ENCODE measurements at regions not wholly inside any gene's neighbourhood (a gene's known extent, or its start where the extent isn't known, plus 50 kb on each side); places are given as distances from the start of the nearest gene placed in this dataset.

- TF ChIP-seq EP300 (IDR thresholded peaks at IDR 0.05; ENCODE audit: borderline replicate concordance in 1 of 2, low read depth in 1 of 2, low read length in 1 of 2) (no peak), TEAD4 (IDR thresholded peaks at IDR 0.05; ENCODE audit: borderline replicate concordance, insufficient read depth) (no peak), RXRA (IDR thresholded peaks at IDR 0.05; ENCODE audit: borderline replicate concordance, low read depth) (no peak)
Measured at GRCh38 chr6:44732243-44732642, 344.7 kb downstream of the CDC5L start (continued).

- Histone ChIP-seq H3K4me2 (no peak overlapping the region), H3K9ac (no peak overlapping the region), H4K20me1 (ENCODE audit: insufficient read depth) (no peaks in the 10 kb centered on the region), H3K4me3 (ENCODE audit: low read depth in 2 of 2, low read length in 1 of 2) (no peak overlapping the region), H3K9me3 (no peaks in the 10 kb centered on the region), H3K4me1 (ENCODE audit: control insufficient read depth in 1 of 2, insufficient read depth in 2 of 2, low read depth in 1 of 2, low read length in 1 of 2) (peaks cover 0 to 12% of the 10 kb centered on the region in 2 experiments; a peak in 1 of 4 replicates), H3K79me2 (ENCODE audit: insufficient read depth) (no peaks in the 10 kb centered on the region), H3K9me2 (no peaks in the 10 kb centered on the region), H2AFZ (ENCODE audit: low read depth) (no peak overlapping the region), H3F3A (replicated peaks; ENCODE audit: insufficient read depth) (no peaks in the 10 kb centered on the region), H3K27me3 (ENCODE audit: insufficient read depth) (no peaks in the 10 kb centered on the region), H3K36me3 (replicated peaks in 1 of 2; ENCODE audit: control insufficient read depth in 1 of 2, insufficient read depth in 2 of 2, low read length in 1 of 2) (no peaks in the 10 kb centered on the region), H3K27ac (ENCODE audit: low read depth in 2 of 2, low read length in 1 of 2) (no peak overlapping the region)
- ChIA-PET POLR2A (no interaction called here), CTCF (interaction anchor here (0.7 kb wide), 1 partner anchor 225 kb away, joined by 3 read pairs; no protein-coding TSS in a partner anchor)
- TF ChIP-seq RCOR1 (IDR thresholded peaks at IDR 0.05; ENCODE audit: low read length) (no peak), ELF1 (IDR thresholded peaks at IDR 0.05) (no peak), YY1 (IDR thresholded peaks at IDR 0.05; ENCODE audit: low read depth) (no peak), SMC3 (IDR thresholded peaks at IDR 0.05; ENCODE audit: low read depth, low read length) (no peak), IRF3 (IDR thresholded peaks at IDR 0.05; ENCODE audit: low read depth, low read length) (no peak), USF1 (IDR thresholded peaks at IDR 0.05; ENCODE audit: borderline replicate concordance, low read depth) (no peak), CHD2 (IDR thresholded peaks at IDR 0.05; ENCODE audit: low read length, partially characterized antibody) (no peak), GABPA (IDR thresholded peaks at IDR 0.05; ENCODE audit: low read depth) (no peak), JUND (IDR thresholded peaks at IDR 0.05) (no peak), FOXJ3 (CRISPR knock-in tag; IDR thresholded peaks at IDR 0.05) (no peak), NFIC (IDR thresholded peaks at IDR 0.05; ENCODE audit: borderline replicate concordance) (no peak), REST (IDR thresholded peaks at IDR 0.05; ENCODE audit: low read depth, low read length) (no peak), ZBTB33 (IDR thresholded peaks at IDR 0.05; ENCODE audit: borderline replicate concordance, low read depth) (no peak), TCF12 (IDR thresholded peaks at IDR 0.05) (no peak), RXRA (IDR thresholded peaks at IDR 0.05; ENCODE audit: borderline replicate concordance, low read depth) (no peak), USF2 (IDR thresholded peaks at IDR 0.05; ENCODE audit: borderline replicate concordance, low read depth, low read length) (no peak), FOSL2 (IDR thresholded peaks at IDR 0.05; ENCODE audit: borderline replicate concordance, low read depth) (no peak), TEAD4 (IDR thresholded peaks at IDR 0.05; ENCODE audit: borderline replicate concordance, insufficient read depth) (no peak), EP300 (IDR thresholded peaks at IDR 0.05; ENCODE audit: borderline replicate concordance in 1 of 2, low read depth in 1 of 2, low read length in 1 of 2) (no peak)
- 71% methylated on average over 4 of the region's 4 CpGs for WGBS (ENCODE audit: low lambda C conversion rate)
- no peak for DNase-seq
Measured at GRCh38 chr6:44733126-44733525, 345.6 kb downstream of the CDC5L start.

All from SK-N-SH (cell line).